T-helper 1 cell (primary cell): ENCODE measurements at regions not wholly inside any gene's neighbourhood (a gene's known extent, or its start where the extent isn't known, plus 50 kb on each side); places are given as distances from the start of the nearest gene placed in this dataset.

Experiments used
- DNase-seq, 5 donors: peaks; one replicate each; pipeline ENCODE4 v3.0.0-alpha.2; 2012 to 2020

DNA sequence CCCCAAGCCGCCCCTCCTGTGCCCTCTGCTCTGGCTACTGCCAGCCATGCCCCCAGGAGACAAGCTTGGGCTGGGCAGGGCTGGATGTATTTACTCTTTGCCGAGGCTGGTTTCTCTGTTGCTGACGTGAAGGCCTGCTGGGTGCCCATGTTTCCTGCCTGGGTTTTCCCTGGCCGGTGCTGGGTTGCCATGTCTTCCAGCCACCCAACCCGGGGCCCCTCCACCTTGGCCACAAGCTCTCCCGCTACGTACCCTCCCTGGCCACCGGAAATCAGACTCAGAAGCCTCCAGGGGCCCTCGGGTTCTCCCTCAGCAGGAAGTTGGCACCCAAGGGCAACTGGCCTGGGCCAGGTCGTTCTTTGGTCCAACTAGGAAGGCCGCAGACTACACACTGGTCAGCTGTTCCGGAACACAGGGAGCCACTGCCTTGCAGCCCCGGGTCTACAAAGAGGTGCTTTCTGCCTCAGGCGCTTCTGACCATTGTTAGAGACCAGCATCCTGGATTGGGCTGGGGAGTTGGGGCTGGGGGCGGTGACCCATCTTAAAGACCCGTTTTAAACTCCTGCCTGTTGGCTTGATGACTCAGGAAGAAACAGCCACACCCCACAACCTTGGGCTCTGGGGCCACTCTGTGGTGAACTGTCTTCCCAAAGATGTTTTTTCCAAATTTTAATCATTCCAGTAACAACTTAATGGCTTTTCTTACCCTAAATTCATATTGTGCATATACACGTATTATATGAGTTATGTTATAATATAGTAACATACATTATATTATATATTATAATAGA, 71.2 kb upstream of the RUNX3 start:
- peak in 1 of 5 donors; percentile 35 for DNase-seq

- DNase-seq: no peak
These were observed 69.8 kb upstream of the RUNX3 start for GRCh38 chr1:24999906-25000305.

DNA sequence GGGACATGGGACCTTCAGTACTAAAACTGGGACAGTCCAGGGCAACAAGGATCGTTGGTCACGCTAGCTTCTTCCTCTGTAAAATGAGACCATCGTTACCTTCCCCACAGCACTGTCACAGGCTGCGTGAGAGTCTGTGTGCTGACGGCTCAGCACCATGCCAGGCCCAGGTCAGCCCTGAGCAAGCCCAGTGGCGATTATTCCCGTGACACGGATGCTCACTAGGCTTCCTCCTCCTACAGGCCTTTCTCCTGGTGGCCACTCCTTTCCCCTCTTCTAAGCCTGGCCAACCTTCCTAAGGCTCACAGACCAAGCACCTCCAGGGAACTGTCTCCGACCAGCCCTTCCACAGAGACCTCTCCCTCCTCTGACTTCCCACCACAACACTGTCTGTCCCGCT, 69.3 kb upstream of the RUNX3 start:
- no peak for DNase-seq

DNA sequence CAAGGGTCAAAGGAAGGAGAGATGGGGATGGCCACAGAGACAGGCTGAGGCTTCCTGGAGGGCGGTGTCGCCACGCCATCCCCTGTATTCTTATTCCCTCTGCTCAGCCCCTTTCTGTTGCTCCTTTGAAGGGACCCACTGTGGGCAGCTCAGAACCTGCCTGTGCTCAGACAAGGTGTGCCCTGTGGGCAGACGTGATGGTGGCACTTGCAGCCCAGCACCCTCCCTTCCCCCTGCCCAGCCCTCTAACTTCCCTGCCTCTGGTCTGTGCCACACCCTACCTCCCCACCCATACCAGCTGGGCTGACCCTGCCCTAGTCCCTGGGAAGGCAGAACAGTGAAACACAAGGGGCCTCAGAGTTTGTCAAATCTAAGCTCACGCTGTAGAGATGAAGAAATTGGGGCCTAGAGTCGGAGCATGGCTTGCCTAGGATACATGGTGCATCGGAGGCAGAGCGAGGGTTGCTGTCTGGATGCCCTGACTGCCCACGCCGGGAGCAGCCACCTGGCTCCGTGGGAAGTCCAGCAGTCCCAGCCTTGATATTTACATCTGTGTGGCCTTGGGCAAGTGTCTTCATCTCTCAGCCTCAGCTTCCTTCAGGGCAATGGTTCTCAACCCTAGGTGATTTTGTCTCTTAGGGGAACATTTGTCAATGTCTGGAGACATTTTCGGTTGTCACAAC, 68.6 kb upstream of the RUNX3 start:
- no peak for DNase-seq

DNA sequence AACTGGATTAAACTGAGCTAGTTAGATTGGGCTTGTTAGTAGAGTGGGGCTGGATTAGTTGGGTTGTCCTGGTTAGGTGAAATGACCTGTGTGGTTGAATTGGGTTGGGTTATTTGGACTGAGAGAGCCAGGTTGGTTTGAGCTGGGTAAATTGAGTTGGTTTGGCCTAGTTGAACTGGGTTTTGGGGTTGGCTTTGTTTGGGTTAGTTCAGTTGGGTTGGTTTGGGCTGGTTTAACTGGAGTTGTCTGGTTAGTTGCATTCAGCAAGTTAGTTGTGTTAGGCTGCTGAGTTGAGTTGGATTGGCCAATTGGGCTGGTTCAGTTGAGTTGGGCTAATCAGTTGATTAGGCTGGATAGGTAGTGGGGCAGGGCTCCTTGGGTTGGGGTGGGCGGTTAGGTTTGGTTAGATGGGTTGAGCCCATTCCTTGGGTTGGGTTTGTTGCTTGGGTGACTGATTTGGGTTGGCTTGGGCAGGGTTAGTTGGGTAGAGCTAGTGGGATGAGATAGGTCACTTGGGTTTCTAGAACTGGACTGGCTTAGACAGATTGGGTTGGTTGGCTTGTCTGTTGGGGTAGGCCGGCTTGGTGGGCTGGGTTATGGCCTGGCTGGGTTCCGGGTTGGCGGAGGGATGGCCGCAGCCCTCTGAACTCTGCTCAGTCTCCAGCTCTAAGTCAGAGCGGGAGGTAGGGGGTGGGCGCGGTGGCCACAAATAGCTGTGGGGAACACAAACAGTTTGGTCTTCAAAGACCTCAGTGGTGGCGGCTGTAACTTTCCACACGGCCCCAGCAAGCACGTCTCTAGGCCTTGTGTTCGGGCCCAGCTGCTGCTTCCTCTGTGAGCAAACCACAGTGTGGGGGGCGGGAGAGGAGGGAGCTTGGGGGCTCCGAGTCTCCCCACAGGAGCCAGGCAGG, 67.2 kb upstream of the RUNX3 start:
- DNase-seq: no peak

DNA sequence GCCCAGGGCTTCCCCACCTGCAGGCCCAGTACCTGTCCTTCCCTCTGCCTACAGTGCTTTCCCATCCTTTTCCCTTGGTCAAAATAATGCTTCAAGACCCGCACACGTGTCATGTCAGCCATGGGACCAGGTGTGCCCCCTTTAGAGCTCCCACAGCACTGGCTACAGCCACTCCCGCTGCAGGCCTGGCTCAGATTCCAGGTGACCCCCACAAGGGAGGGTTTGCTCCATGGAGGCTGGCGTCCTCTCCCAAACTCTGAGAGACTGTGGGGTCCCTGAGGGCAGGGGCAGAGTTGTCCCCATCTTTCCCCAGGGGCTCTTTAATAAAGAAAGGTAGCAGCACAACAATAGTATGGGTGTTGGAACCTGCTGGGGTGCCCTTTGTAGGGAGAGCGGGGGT, 66.4 kb upstream of the RUNX3 start:
- no peak for DNase-seq

GRCh38 chr1:24995661-24996060, 65.6 kb upstream of the RUNX3 start:
- no peak for DNase-seq

DNA sequence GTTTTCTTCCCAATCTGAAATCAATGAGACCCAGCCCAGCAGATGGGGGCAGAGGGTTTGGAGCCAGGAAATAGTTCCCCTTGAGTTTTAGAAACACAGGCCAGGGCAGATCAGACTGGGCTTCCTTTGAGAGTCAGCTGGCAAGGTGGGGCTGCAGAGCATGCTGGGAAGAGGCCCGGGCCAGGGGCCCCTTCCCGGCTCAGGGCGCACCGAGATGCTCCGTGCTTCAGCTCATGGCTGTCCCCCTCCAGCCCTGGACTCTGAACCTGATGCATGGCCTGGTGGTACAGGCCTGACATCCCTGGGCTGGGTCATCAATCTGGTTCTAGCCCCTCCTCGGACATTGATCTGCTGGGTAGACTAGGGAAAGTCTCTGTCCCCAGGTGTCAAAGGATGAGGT, 65.1 kb upstream of the RUNX3 start:
- DNase-seq: no peak

DNA sequence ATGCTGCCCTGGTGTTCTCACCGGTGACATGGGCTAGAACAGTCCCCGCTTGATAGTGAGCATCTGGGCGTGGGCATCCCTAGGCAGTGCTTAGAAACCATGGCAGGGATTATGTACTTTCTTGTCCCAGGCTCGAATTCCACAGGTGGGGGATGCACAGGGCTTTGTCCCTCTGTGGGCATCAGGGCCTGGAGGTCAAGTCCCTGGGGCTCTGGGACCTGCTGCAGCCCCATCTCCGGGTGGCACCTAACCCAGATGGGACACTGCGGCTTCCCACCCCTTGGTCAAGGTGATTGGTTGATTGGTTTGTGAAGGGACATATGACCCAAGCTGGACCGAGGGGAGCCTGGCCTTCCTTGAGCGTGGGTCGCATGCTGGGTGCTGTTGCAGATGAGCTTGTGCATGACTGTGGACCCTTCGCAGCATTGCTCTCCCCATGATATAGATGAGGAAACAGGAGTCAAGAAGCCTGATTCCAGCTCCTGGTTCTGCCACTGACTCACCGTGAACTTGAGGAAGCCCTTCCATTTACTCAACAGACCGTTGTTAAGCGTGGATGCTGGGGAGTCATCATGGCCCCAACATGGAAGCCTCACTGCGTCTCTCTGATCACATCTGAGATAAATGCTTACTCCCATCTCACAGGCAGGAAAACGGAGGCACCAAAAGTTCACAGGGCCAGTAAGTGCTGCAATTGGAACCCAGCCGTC, 64.0 kb upstream of the RUNX3 start:
- no peak for DNase-seq

DNA sequence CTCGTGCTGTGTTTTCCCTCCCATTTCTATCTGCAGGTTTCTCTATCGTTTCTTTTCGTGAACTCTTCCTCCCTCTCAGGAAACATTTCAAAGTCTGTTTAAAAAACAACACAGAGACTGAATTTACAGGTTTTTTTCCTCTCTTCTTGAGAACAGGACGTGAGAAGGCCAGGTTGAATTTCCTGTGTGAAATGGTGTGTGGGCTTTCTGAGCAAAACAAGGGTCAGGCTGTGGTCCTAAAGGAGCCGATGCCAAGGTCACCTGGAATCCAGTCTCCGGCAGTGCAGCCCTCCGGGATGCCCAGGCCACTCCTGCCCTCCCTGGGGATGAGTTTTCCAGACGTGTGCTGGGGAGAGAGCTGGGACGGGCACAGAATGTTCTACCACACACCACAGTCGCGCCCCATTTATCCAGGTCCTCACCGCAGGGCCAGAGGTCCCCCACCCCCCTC, 62.7 kb upstream of the RUNX3 start:
- peak in 1 of 5 donors; percentile 66 for DNase-seq

- DNase-seq: no peak
These were observed 62.2 kb upstream of the RUNX3 start for GRCh38 chr1:24992124-24992760.

DNA sequence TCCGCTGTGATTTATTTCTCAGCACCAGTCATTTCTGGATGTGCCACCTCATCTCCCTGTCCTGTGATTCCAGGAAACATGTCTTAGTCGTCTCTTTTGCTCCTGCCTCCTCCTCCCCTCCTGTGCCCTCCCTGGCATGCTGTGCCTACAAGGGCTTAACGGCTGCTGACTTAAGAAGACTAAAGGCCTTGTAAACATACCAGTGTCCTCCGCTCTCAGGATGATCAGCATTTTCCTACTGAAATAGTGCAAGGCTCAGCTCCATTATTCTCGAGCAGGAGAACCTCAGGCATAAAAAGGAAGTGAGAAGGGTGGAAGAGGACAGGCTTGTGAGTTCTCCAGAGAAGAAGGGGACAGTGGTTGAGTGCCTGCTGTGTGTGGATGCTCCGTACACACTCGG, 61.6 kb upstream of the RUNX3 start:
- peak in 1 of 5 donors; percentile 70 for DNase-seq

GRCh38 chr1:24990779-24991641, 60.9 kb upstream of the RUNX3 start:
- no peak for DNase-seq

DNA sequence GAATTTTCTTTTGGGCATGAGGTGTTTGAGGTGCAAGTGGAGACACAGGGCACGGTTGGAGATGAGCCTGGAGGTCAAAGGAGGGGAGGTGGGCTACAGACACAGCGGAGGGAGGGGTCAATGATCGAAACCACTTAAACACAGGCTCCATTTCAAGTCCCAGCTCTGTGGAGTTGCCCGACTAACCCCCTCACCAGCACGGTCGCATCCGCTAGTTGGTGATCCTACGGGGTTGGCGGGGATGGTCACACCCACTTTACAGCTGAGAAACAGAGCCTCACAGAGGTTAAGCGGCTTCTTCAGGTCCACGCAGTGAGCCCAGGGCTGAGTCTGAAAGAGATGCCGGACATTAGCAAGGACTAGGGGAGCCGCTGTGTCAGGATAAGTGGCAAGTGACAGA, 60.1 kb upstream of the RUNX3 start:
- DNase-seq: no peak

- no peak for DNase-seq
These were observed 59.0 kb upstream of the RUNX3 start for GRCh38 chr1:24989082-24989481.

GRCh38 chr1:24988558-24988912, 58.5 kb upstream of the RUNX3 start:
- no peak for DNase-seq

DNA sequence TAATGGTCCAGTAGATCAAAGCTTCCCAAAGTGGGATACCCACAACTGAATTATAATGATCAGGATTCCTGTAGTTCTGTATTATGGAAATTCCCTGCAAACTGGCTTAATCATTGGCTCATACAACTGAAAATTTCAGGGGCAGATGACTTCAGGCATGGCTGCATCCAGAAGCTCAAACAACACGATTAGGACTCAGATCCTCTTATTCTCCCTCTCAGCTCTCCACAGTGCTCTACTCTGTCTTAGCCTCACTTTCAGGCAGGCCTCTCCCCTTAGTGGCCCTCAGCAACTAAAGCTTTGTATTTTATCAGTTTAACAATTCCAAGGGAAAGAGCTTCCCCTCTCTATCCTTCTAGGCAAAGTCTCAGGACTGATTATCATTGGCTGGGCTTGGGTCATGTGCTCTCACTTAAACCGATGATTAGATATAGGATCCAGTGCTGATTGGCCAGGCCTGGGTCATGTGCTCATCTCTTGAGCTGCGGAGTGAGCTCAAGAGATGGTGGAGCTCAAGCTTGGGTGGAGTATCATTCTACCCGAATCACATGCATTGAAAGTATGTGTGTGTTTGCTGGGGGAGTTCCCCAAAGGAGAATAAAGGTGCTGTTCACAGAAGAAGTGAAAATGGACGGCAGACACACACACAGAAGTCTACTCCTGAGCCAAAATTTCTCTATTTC, 57.9 kb upstream of the RUNX3 start:
- no peak for DNase-seq

GRCh38 chr1:24987424-24987823, 57.3 kb upstream of the RUNX3 start:
- no peak for DNase-seq

- DNase-seq: no peak
These were observed 56.4 kb upstream of the RUNX3 start for GRCh38 chr1:24986372-24986965.

DNA sequence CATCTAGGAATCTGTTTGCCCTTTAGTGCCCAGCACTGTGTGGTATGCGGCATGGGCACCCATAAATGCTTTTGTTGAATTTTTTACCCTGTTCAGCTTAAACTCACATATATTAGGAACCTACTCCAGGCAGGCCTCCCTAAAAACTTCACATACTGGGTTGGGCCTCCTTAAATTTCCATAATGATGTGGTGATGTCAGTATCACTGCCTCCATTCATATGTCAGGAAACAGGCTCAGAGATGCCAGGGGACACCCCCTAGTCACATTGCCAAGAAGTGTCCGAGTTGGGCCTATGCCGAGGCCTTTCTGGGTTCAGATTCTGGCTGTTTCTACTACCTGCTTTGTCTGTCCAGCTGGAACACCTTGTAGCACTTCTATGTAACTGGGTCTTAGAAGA, 55.7 kb upstream of the RUNX3 start:
- no peak for DNase-seq
